ENCODE measurements at regions not wholly inside any gene's neighbourhood (a gene's known extent, or its start where the extent isn't known, plus 50 kb on each side); places are given as distances from the start of the nearest gene placed in this dataset.
"Not testable (repeated sequence)": the region's sequence is repeated elsewhere in the genome, so short reads cannot be mapped to it uniquely, and the experiment has no call there.

DNA sequence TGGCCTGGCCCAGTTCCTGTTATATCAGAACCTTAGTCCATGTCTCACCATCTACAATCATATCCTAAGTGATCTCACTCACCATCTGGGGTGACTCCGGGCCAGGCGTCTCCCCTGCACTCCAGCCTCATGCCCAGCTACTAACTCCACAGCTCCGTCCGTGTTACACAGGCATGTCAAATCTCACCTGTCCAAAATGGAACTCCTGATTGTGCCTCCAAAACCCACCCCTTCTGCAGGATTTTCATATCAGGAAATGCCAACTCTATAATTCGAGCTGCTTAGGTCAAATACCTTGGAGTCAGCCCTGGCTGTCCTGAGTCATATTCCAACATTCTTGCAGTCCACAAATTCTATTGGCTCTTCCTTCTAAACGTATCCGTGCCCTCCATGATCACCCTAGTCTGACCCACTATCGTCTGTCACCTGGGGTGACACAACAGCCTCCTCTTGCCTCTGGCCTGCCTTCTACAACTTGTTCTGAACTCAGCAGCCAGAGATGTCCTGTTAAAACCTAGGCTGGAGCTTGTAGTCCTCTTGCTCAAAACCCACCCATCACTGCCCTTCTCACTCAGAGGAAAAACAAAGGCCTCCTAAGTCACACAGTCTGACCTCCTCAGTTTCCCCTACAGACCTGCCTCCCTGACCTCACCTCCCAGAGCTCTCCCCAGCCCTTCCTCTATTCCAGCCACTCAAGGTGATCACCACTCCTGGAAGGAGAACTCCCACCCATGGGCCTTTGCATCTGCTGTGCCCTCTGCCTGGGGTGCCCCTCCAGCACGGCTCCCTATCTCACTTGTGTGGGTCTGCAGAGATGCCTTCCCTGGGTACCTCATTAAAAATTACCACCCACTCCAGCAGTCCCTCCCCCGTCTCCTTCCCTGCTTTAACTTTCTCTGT lies 85.3 kb upstream of the SIRPA start:
- no peak for DNase-seq

DNA sequence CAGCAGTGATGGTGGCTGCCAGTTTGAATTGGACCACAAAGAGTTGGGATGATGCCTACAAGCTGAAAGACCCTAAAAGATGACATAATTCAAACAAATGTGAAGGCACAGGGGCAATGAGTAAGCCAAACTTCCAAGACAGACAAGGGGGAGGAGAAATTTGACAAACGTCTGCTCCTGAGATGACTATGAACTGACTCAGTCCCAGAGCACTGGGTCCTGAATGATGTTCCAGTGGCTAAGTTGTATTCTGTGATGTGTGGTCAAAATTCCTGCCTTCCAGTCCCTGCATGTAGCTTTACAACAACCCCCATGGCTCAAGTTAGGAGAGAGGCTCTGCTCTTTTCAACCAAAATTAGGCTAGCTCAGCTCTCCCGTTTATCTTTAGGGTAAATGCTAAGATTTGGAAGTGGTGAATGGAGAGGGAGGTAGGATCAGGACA lies 86.1 kb upstream of the SIRPA start:
- DNase-seq, result no peak

DNA sequence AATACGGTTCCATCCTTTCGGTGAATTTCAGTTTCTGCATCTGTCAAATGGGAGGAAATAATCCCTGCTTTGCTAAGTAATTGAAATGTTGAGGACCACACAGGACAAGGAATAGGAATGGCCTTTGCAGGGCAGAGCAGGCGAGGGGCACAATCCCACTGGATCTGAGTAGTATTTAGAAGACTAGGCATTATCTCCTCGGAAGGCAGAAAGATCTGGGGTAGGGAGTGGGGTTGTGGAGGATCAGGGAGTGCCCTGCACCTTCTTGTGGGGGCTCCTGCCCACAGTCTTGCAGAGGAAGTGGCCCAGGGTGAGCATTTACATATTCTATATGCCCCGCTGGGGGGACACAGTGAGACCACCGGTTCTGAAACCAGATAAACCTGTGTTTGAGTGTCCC lies 87.1 kb upstream of the SIRPA start:
- no peak for DNase-seq

DNA sequence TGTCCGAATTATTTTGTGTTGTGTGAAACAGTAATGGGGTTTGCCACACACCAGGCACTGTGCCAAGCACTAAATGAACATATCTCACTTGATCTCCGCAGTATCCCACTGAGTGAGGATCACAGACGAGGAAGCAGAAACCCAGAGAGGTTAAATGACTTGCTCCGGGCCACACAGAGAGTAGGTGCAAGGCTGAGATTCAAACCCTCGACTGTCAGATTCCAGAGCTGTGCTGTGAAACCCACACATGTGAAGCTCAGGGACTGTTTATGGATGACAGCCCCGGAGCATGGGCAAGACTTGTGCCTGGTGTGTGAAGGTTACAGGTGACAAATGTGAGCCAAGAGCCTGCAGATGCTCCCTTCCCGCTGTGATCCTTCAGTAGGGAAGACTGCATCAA lies 87.8 kb upstream of the SIRPA start:
- DNase-seq, result no peak

DNA sequence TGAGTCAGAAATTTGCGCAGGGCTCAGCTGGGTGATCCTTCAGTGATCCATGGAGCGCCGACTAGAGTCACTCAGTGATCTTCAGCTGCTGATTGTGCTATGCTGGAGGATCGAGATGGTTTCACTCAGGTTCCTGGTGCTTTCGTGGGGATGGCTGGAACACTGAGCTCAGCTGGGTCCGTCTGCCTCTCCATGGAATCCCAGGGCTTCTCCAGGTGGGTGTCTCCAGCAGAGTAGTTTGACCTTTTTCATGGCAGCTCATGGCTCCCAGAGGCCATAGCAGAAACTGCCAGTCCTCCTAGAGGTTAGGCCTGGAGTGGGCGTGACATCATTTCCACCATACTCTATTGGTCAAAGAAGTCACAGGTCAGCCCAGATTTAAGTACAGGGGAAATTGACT lies 88.8 kb upstream of the SIRPA start:
- DNase-seq, result no peak

DNA sequence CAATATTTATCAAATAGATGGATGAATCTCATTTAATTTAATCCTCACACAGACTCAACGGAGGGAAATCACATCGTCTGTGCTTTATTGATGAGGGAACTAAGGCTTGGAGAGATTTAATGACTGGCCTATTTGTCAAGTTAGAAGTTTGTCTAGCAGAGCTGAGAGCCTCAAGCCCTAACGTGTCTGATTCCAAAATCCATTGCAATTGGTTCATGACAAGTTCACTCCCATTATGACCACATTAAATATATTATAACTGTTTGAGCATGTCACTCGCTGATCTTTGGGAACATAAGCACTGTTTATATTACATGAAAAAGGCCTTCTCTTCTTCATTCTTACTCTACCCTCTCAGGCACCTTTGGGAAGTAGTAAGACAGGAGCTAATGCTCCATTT lies 89.4 kb upstream of the SIRPA start:
- DNase-seq, result no peak

DNA sequence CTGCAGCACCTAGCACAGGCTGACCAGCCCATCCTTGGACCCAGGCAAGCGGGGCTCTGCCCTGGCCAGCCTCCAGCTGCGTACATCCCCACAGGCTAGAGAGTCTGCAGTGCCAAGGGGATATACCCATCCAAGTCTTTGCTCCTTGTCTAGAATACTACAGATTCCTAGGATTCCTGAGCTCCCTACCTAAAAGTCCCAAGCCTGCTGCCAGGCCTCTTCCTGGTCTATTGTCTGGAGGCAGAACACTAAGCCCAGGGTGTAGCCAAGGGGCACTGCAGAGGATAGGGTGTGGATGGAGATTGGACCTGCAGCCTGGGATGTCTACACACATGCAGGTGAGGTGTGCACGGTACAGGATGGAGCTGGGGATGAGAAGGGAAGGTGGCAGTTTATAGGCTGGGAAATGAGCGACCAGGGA lies 90.0 kb upstream of the SIRPA start:
- DNase-seq, result no peak

DNA sequence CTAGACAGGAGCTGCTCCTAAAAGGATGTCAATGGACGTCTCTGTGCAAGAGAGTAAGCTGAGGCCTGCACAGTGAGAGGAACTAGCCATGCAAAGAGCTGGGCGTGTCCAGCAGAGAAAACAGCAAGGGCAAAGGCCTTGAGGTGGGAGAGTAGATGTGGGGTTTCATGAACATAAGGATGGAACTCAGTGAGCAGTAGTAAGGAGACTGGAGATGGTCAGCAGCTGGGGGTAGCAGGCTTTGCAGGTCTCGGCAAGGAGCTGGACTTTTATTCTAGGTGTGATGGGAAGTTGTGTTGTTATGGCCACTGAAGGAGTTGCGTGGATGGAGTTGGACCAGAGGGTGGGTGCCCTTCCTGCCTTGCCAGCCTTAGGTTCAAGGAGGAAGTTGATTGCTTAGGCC lies 90.7 kb upstream of the SIRPA start:
- DNase-seq, result no peak

DNA sequence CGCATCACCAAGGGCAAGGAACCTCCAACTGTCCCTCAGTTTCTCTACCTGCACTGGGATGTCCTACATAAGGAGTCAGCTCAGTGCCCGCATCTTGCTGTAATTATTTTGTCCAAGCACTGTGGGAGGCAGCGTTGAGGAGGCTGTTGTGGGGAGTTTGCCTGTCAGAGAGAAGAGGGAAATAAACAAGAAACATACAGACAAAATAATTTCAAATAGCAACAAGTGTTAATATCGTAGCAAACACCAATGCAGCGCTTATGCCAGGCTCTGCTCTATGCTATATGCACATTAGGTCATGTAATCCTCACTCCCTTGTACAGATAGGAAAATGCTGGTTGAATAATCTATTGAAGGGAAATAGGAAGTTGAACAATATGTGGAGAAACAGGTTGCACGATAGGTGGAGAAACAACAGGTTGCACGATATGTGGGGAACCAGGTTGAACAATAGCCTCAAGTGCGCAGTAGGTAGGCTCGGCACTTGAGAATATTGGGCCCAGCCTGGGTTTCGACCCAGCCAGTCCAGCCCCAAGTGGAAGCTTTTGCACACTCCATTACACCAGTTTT lies 91.2 kb upstream of the SIRPA start:
- no peak for DNase-seq

DNA sequence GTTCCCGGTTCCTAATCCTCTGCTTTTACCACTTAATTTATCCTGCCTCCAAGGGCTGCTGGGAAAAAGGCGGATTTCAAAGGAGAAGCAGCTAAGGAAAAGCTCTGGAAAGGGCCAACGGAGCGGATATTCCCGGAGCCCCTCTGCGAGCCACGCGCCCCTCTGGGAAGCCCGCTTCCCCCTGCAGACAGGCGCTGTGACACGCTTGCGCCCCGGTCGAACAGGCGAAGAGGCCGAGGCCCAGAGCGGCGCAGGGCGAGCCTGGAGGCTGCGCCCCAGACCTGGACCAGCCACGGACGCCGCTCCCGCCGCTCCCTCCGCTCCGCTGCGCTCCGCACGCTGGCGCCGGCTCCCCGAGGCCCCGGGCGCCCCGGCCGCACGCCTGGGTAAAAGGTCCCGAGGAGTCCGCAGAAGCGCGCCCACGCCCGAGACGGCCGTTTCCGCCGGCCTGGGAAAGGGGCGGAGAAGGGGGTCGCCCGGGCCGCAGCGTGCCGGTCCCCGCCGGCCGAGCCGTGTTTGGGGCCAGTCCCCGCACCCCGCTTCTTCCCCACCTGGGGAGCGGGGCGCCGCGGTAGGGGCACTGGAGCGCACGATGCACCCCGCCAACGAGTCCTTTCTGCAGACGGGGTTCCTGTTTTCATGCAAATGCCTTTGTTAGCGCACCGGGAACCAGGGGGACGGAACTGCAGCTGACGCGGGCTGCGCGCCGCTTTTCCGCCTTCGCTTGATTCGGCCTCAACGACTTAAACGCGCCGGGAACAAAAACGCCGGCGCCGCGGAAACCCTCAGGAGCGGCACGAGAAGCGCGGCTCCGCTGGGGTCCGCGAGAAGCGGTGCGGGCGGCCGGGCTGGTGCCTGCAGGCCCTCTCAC lies 91.9 kb upstream of the SIRPA start:
- no peak for DNase-seq

DNA sequence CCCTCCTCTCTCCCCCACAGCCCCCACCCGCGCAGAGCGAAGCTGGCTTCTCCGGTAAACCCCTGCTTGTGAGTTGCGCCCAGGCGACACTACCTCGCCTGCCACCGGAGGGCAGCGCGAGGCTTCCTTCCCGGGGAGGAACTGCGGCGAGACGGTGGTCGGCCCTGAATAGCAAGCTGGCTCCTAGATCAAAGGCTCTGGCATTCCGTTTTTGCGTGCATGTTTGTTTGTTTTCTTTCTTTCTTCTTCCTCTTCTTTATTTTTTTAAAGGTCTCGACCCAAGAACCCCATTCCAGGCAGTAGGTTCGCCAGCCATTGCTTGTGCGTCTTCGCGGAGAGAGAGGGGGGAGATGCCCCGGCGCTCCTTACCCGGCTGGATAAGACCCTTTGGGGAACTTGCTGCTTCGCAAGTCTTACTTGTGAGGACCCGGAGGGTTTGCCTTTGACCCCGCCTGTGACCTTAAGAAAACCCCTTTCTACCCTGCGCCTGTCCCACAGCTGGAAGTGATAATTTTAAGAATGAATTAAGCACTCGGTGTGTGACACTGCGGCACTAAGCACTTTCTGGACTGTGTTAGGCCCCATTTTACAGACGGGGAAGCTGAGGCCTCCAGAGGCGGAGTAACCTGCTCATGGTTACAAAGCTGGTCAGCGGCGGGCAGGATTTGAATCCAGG lies 92.7 kb upstream of the SIRPA start:
- DNase-seq, result peak; percentile 10

DNA sequence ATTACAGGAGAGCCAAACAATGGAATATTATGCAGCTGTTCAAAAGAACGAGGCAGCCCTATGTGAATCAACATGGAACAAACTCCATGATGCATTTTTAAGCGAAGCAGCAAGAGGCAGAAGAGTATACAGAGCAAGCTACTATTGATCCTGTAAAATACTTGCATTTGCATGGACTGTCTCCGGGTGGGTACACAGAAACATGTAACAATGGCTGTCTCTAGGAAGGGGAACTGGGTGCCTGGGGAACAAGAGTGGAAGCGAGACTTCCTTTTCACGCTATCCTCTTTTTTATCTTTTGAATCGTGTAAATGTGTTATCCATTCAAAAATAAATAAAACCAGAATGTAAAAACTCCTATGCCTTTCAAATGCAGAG lies 93.3 kb upstream of the SIRPA start:
- no peak for DNase-seq

DNA sequence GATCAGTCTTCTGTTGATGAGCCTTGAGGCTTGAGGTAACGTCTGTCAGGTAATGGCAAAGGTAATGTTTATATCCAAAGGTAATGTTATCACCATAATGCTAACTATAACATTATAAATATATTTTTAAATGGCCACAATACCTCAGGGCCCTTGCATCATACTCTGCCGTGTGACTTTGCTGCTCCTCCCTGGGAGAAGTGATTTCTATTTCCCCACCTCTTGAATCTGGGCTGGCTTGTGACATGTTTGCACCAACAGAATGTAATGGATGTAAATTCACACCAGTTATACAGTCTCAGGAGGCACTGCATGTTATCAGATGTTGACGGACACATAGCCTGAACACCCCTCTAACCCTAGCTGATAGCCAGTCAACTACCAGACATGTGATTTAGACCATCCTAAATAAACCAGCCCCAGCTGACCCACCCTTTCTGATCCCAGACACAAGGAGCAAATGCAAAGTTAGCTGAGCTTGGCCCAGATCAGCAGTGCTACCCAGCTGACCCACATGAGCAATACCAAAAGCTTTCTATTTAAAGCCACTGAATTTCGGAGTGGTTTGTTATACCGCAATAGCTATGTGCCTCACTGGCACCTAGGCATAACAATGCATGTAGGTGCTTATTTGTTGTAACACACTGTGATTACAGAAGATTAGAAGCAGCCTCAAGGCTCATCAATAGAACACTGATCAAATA lies 93.8 kb upstream of the SIRPA start:
- DNase-seq, result no peak

DNA sequence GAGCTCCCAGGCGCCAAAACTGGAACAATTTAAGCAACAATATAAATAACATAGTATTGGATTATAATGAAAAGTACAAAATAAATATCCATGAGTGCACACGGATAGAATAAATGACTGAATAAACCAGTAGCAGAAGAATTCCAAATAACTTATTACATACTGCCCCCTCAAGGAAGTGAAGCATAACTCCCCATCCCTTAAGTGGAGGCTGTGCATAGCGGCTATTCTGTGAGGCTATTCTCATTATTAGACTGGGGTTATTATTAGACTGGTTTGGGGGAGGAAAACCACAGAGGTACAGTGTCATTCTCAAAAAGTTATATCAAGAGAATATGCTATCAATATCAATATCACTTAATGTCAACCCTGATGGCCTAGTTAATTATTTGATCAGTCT lies 94.4 kb upstream of the SIRPA start:
- DNase-seq, result no peak

DNA sequence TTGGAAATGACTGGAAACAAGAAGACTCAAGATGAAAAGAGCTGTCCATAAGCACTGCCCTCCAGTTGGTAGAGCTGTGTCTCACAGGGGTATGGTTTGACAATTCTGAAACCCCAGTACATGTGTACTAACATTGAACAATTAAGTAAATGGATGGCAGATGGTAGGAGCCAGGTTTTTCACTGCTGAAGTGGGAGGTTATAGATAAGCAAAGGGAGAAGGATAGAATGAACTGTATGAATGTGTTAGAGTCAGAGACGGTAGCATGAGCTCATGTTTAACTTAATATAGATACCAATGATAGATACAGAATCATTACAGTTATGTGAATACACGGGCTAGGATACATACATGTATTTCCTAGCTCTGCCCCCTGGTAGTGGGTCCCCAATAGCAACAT lies 95.0 kb upstream of the SIRPA start:
- DNase-seq, result no peak

DNA sequence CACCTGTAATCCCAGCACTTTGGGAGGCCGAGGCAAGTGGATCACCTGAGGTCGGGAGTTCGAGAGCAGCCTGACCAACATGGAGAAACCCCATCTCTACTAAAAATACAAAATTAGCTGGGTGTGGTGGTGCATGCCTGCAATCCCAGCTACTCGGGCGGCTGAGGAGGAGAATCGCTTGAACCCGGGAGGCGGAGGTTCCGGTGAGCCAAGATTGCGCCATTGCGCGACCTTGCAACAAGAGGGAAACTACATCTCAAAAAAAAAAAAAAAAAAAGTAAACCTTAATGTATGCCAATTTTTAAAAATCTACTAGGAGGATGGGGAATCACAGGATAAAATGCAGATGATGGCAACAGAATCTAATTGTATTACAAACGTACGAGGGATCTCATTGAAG lies 95.5 kb upstream of the SIRPA start:
- DNase-seq, result not testable (repeated sequence)

DNA sequence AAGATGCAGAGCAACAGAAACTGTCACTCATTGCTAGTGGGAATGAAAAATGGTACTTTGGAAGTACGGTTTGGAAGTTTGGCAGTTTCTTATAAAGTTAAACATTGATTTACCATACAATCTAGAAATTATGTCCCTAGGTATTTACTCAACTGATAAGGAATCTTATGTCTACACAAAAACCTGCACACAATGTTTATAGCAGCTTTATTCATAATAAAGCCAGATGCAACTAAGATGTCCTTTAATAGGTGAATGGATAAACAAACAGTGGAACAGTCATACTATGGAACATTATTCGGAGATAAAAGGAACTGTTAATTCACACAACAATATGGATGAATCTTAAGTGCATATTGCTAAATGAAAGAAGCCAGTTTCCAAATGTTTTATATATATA lies 96.2 kb upstream of the SIRPA start:
- no peak for DNase-seq

DNA sequence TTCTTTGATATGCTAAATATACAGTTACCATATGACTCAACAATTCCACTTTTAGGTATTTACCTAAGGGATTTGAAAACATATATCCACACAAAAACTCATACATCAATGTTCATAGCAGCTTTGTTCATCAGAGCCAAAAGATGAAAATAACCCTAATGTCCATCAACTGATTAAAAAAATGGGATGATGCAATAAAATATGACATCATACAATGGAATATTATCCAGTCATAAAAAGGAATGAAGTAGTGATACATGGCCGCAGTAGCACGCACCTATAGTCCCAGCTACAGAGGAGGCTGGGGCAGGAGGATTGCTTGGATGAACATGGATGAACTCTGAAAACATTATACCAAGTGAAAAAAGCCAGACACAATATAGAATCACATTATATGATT lies 101.4 kb upstream of the SIRPA start:
- no peak for DNase-seq

DNA sequence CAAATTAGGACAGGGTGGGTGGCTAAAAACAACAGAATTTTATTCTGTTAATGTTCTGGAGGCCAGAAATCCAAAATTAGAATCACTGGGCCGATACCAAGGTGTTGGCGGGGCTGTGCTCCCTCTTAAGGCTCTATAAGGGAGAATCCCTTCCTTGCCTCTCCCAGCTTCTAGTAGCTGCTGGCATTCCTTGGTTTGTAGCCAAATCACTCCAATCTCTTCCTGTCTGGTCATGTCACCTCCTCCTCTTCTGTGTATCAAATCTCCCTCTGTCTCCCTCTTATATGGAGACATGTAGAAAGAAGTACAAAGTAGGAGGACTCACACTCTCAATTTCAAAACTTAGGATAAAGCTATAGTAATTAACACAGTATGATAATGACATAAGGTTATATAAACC lies 102.9 kb upstream of the SIRPA start:
- no peak for DNase-seq

DNA sequence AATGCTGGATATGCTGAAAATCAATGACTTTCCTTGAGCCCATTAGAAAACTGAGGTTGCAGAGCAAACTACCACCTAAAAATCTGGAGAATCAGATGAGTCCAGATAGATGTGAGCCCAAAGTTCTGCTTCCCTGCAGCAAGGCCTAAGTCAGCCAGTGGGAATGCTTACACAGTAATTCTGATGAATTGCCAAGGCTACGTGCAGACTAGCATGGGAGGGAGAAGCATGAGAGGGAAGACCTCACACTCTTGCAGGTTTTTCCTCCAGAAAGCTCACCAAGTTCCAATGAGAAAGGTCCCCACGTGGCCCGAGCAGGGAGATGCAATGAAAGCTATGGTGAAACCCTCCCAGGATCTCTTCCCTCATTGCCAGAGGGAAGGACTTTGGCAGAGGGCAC lies 104.8 kb upstream of the SIRPA start:
- no peak for DNase-seq

DNA sequence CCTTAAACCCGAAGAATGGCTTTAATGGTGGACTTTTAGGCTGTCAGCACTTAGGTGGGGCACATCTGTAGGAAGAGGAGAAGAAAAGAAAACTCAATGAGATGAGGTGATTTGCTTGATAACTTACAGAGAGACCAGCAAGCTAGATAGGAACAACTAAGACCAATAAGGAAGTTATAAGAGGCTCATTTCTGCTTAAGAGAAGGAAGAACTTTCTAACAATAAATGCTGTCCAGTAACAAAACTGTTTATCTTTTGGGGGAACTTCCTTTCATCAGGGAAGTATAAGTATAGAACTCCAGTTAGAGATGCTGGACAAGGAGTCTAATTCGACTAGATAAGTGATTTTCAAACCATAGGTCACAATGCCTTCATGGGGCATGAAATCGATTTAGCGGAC lies 107.2 kb upstream of the SIRPA start:
- no peak for DNase-seq

DNA sequence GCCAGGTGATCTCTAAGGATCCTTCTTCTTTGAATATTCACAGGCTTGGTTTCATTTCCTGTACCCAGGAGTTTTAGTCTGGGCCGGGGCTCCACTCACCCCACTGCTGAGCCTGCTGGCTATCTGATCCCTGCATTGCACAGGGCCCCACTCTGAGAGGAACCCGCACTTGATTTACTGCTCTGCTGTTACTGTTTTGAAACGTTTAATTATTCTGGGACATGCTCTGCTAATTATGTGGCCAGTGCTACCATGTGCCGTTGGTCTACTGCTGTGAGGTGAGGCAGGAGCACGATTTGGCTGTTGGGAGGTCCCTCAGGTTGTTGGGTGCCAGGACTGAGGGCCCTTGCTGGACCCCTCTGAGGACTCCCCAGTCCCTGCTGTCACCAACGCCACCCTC lies 108.7 kb upstream of the SIRPA start:
- no peak for DNase-seq

DNA sequence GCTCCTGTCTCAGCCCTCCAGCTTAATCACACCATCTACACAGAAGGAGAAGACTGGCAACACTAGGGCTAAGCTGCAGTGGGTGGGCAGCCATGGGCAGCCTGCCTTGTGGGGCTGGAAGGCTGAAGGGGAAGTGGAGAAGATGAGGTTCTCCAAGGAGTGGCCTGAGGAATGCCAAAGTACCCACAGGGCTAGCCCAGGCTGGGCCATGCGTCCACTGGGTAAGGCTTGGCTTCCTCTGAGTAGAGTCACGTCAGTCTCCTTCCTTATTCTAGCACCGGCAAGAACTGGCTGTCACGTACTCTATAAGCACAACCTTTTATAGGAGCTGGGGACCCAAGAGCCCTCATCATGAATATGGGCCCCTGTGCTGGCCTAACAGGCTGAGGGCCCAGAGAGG lies 110.6 kb upstream of the SIRPA start:
- DNase-seq, result no peak
